Suprapubic skin (tissue), 4 donors: ENCODE measurements at regions not wholly inside any gene's neighbourhood (a gene's known extent, or its start where the extent isn't known, plus 50 kb on each side); places are given as distances from the start of the nearest gene placed in this dataset.

ENCODE experiments used
- DNase-seq, 2 donors: peaks; one replicate each; pipeline ENCODE4 v3.0.0-alpha.2; 2019; ENCODE audit warnings: low spot score in 2 of 2
- H3K27ac ChIP-seq: fragments of 200-600 bp; sonication (generic); one replicate; pipeline ENCODE4 v1.5.1; 2019
- H3K27me3 ChIP-seq: fragments of 200-600 bp; sonication (generic); one replicate; pipeline ENCODE4 v1.5.1; 2019
- H3K36me3 ChIP-seq: fragments of 200-600 bp; sonication (generic); one replicate; pipeline ENCODE4 v1.5.1; 2019
- H3K4me1 ChIP-seq: fragments of 200-600 bp; sonication (generic); one replicate; pipeline ENCODE4 v1.5.1; 2019
- H3K4me3 ChIP-seq: fragments of 200-600 bp; sonication (generic); one replicate; pipeline ENCODE4 v1.5.1; 2019; ENCODE audit warnings: mild to moderate bottlenecking
- H3K9me3 ChIP-seq: fragments of 200-600 bp; sonication (generic); one replicate; pipeline ENCODE4 v1.5.1; 2019
- CTCF ChIP-seq, 2 donors: fragments of 200-600 bp in 1 of 2; fragments of 450-650 bp in 1 of 2; sonication (generic) in 1 of 2; IDR thresholded peaks; one replicate each; pipeline ENCODE4 v1.5.1; 2016 to 2019; ENCODE audit warnings: antibody characterized with exemption in 2 of 2, mild to moderate bottlenecking in 1 of 2, moderate library complexity in 1 of 2
- EP300 ChIP-seq: sonication (generic); formaldehyde crosslinking; IDR thresholded peaks from one replicate; pipeline ENCODE4 v1.6.1; 2017; ENCODE audit warnings: antibody characterized with exemption
- POLR2A ChIP-seq, 2 donors: fragments of 450-650 bp; IDR thresholded peaks; one replicate each; pipeline ENCODE4 v1.6.1; 2017; ENCODE audit warnings: antibody characterized with exemption in 2 of 2, mild to moderate bottlenecking in 2 of 2, moderate library complexity in 2 of 2
- POLR2AphosphoS5 ChIP-seq, 3 donors: sonication (generic); formaldehyde crosslinking; IDR thresholded peaks; one replicate each; pipeline ENCODE4 v1.6.1; 2017; ENCODE audit warnings: antibody characterized with exemption in 3 of 3
- WGBS: methylation state at CpG from one replicate; pipeline ENCODE4 v1.1.5; 2018; 5-methylcytosine and 5-hydroxymethylcytosine counted together

GRCh38 chrX:20322887-20323286 lies 56.2 kb upstream of the RPS6KA3 start:
- no peaks in the 10 kb centered on the region for H3K27me3 ChIP-seq
- H3K4me1 ChIP-seq, result no peaks in the 10 kb centered on the region
- DNase-seq, result no peak
- H3K36me3 ChIP-seq, result no peaks in the 10 kb centered on the region
- no peak for TF ChIP-seq EP300
- TF ChIP-seq CTCF (IDR thresholded peaks at IDR 0.05), result no peak
- TF ChIP-seq POLR2AphosphoS5 (IDR thresholded peaks at IDR 0.05), result no peak
- TF ChIP-seq POLR2A (IDR thresholded peaks at IDR 0.05), result no peak
- WGBS, result 79% methylated on average over 5 of the region's 5 CpGs
- H3K27ac ChIP-seq, result no peak overlapping the region
- H3K9me3 ChIP-seq, result no peaks in the 10 kb centered on the region
- no peak overlapping the region for H3K4me3 ChIP-seq

GRCh38 chrX:20320461-20321159 lies 53.9 kb upstream of the RPS6KA3 start:
- no peak for TF ChIP-seq EP300
- TF ChIP-seq POLR2A (IDR thresholded peaks at IDR 0.05), result no peak
- no peak for TF ChIP-seq CTCF (IDR thresholded peaks at IDR 0.05)
- TF ChIP-seq POLR2AphosphoS5 (IDR thresholded peaks at IDR 0.05), result no peak
- 51% methylated on average over 12 of the region's 12 CpGs for WGBS

GRCh38 chrX:20319054-20319453 lies 52.3 kb upstream of the RPS6KA3 start:
- no peaks in the 10 kb centered on the region for H3K4me1 ChIP-seq
- DNase-seq, result no peak

More at GRCh38 chrX:20320461-20321159, 53.9 kb upstream of the RPS6KA3 start:
- DNase-seq, result no peak
- H3K27ac ChIP-seq, result no peak overlapping the region
- no peaks in the 10 kb centered on the region for H3K9me3 ChIP-seq
- H3K27me3 ChIP-seq, result no peaks in the 10 kb centered on the region
- no peaks in the 10 kb centered on the region for H3K4me1 ChIP-seq
- no peak overlapping the region for H3K4me3 ChIP-seq
- no peaks in the 10 kb centered on the region for H3K36me3 ChIP-seq

GRCh38 chrX:20317873-20318272 lies 51.2 kb upstream of the RPS6KA3 start:
- no peaks in the 10 kb centered on the region for H3K27me3 ChIP-seq
- H3K36me3 ChIP-seq, result no peaks in the 10 kb centered on the region
- no peak overlapping the region for H3K4me3 ChIP-seq
- H3K9me3 ChIP-seq, result no peaks in the 10 kb centered on the region
- no peak for DNase-seq
- H3K4me1 ChIP-seq, result no peaks in the 10 kb centered on the region
- WGBS, result 60% methylated on average over 5 of the region's 5 CpGs
- TF ChIP-seq CTCF (IDR thresholded peaks at IDR 0.05) (no peak), POLR2AphosphoS5 (IDR thresholded peaks at IDR 0.05) (no peak), EP300 (no peak), POLR2A (IDR thresholded peaks at IDR 0.05) (no peak)
- no peak overlapping the region for H3K27ac ChIP-seq

More at GRCh38 chrX:20319054-20319453, 52.3 kb upstream of the RPS6KA3 start:
- Histone ChIP-seq H3K9me3 (no peaks in the 10 kb centered on the region), H3K36me3 (no peaks in the 10 kb centered on the region), H3K4me3 (no peak overlapping the region), H3K27me3 (no peaks in the 10 kb centered on the region), H3K27ac (no peak overlapping the region)
- WGBS, result 80% methylated on average over 4 of the region's 4 CpGs
- TF ChIP-seq CTCF (IDR thresholded peaks at IDR 0.05) (no peak), POLR2AphosphoS5 (IDR thresholded peaks at IDR 0.05) (no peak)
